ENCODE measurements at regions not wholly inside any gene's neighbourhood (a gene's known extent, or its start where the extent isn't known, plus 50 kb on each side); places are given as distances from the start of the nearest gene placed in this dataset.

DNA sequence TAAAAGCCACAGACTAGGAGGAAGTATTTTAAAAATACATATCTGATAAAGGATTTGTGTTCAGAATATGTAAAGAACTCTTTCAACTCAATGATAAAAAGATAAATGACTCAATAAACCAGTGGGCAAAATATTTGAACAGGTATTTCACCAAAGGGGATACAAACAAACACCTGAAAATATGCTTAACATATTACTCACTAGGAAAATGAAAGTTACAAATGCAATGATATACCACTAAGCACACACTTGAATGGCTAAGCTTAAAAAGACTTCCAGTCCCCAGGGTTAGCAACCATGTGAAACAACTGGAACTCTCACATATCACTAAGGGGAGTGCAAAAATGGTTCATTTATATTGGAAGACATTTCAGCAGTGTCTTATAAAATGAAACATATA is 131.6 kb downstream of the SLIT2 start:
- no peak for TF ChIP-seq SUZ12 (IDR thresholded peaks at IDR 0.05; ENCODE audit: extremely low read depth, insufficient read depth, insufficient read length)
- TF ChIP-seq YY1 (IDR thresholded peaks at IDR 0.05; ENCODE audit: insufficient read depth, insufficient read length): no peak
- no peak for TF ChIP-seq ZNF274 (IDR thresholded peaks at IDR 0.05; ENCODE audit: low read depth, low read length)
